GM12878 (cell line): ENCODE measurements at regions not wholly inside any gene's neighbourhood (a gene's known extent, or its start where the extent isn't known, plus 50 kb on each side); places are given as distances from the start of the nearest gene placed in this dataset.

Source experiments
- ATAC-seq: fragments of 200-7000 bp; cut with Tn5 transposase; 3 replicates; pipeline ENCODE4 v1.9.1; 2020; ENCODE audit warnings: mild to moderate bottlenecking, moderate library complexity
- BruUV-seq: library from RNA; stranded (reverse); fragments of 400-500 nt; replicated peaks from 2 replicates; lab custom pipeline; 2021; lab: Mats Ljungman, UMichigan
- CTCF ChIA-PET: fragments of 300-600 bp; sonication (Branson Sonifier 250); formaldehyde crosslinking; extraction: SDS; loops from one replicate; lab custom pipeline; 2021; ENCODE audit warnings: inconsistent platforms; lab: Yijun Ruan, JAX
- POLR2A ChIA-PET: fragments of 350-600 bp; formaldehyde crosslinking; extraction: SDS; loops from one replicate; lab custom pipeline; 2021; ENCODE audit warnings: inconsistent platforms; lab: Charles Lee
- RAD21 ChIA-PET: fragments of 300-600 bp; sonication (Branson Sonifier 250); formaldehyde crosslinking; loops from one replicate; lab custom pipeline; 2023; ENCODE audit warnings: antibody characterized with exemption; ENCODE audit not compliant: unreplicated experiment; lab: Charles Lee
- SMC1A ChIA-PET: fragments of 300-600 bp; sonication (Branson Sonifier 250); formaldehyde crosslinking; loops from one replicate; lab custom pipeline; 2023; ENCODE audit not compliant: unreplicated experiment, uncharacterized antibody; lab: Charles Lee
- DNase-seq: peaks from one replicate; pipeline ENCODE4 v3.0.0-alpha.2; 2011; ENCODE audit warnings: low read depth, low spot score
- FAIRE-seq: peaks from 3 replicates; lab custom pipeline; 2011; peaks lifted over from hg19 to GRCh38; lab: Jason Lieb, UNC
- H2AFZ ChIP-seq: 2 replicates; pipeline ENCODE4 v1.6.0; 2011; ENCODE audit warnings: low read depth, low read length, control low read depth; ENCODE audit not compliant: control insufficient read depth
- H3K27ac ChIP-seq: 2 replicates; pipeline ENCODE4 v1.5.1; 2011; ENCODE audit warnings: control low read depth; ENCODE audit not compliant: control insufficient read depth, insufficient read depth
- H3K27me3 ChIP-seq, 2 experiments: replicated peaks in 1 of 2; 2 replicates each; pipeline versions ENCODE4 v1.6.0 to v1.6.1; 2011; ENCODE audit warnings: low read length in 1 of 2; ENCODE audit not compliant: control insufficient read depth in 2 of 2, insufficient read depth in 2 of 2
- H3K36me3 ChIP-seq, 2 experiments: 2 replicates each; pipeline ENCODE4 v1.5.1; 2011; ENCODE audit warnings: low read length in 1 of 2; ENCODE audit not compliant: control insufficient read depth in 2 of 2, insufficient read depth in 2 of 2
- H3K4me1 ChIP-seq: 2 replicates; pipeline ENCODE4 v1.6.1; 2011; ENCODE audit warnings: mild to moderate bottlenecking, low read length, moderate library complexity, mixed read lengths; ENCODE audit not compliant: control insufficient read depth, insufficient read depth
- H3K4me2 ChIP-seq: 2 replicates; pipeline ENCODE4 v1.6.0; 2011; ENCODE audit warnings: control low read depth; ENCODE audit not compliant: control insufficient read depth, insufficient read depth
- H3K4me3 ChIP-seq: fragments of 200-600 bp; sonication (generic); 2 replicates; pipeline ENCODE4 v1.5.1; 2016
- H3K79me2 ChIP-seq: 2 replicates; pipeline ENCODE4 v1.6.0; 2011; ENCODE audit warnings: low read length; ENCODE audit not compliant: control insufficient read depth, insufficient read depth
- H3K9ac ChIP-seq: 2 replicates; pipeline ENCODE4 v1.8.0; 2011; ENCODE audit warnings: low read length, control low read depth, mixed read lengths; ENCODE audit not compliant: control insufficient read depth, insufficient read depth
- H3K9me3 ChIP-seq: replicated peaks from 3 replicates; pipeline ENCODE4 v1.5.1; 2011; ENCODE audit warnings: mild to moderate bottlenecking, low read length; ENCODE audit not compliant: control insufficient read depth, insufficient read depth
- H4K20me1 ChIP-seq: 2 replicates; pipeline ENCODE4 v1.6.0; 2011; ENCODE audit not compliant: control insufficient read depth, insufficient read depth
- SUZ12 ChIP-seq: fragments of 200-600 bp; sonication (generic); IDR thresholded peaks from one replicate; pipeline ENCODE4 v1.6.1; 2018; ENCODE audit warnings: antibody characterized with exemption, mild to moderate bottlenecking; ENCODE audit not compliant: unreplicated experiment
- ZBTB11 ChIP-seq: fragments of 450-650 bp; formaldehyde crosslinking; IDR thresholded peaks from 2 replicates; pipeline ENCODE4 v1.5.0; 2022; ENCODE audit warnings: mild to moderate bottlenecking, missing genetic modification characterization
- ZNF274 ChIP-seq: IDR thresholded peaks from one replicate; pipeline ENCODE4 v1.8.0; 2011; ENCODE audit not compliant: insufficient read length, insufficient read depth
- WGBS: methylation state at CpG from one replicate; pipeline ENCODE4 v1.1.6; 2016; ENCODE audit warnings: low lambda C conversion rate; ENCODE audit not compliant: insufficient replicate concordance, insufficient coverage; ENCODE audit errors: missing lambda C conversion rate; 5-methylcytosine and 5-hydroxymethylcytosine counted together
- in situ Hi-C: fragments of 300-500 bp; cut with MboI; formaldehyde crosslinking; loops from 9 replicates; pipeline ENCODE4 v1.14.3; 2018; ENCODE audit warnings: mixed read lengths
- intact Hi-C: fragments of 100-400 bp; cut with micrococcal nuclease; formaldehyde crosslinking; loops from one replicate; pipeline ENCODE4 v1.14.2; 2022; ENCODE audit not compliant: unreplicated experiment

GRCh38 chr15:69820819-69821218 lies 276.9 kb downstream of the TLE3 start:
- in situ Hi-C loops (no loop called here), intact Hi-C loops (no loop called here)
- Histone ChIP-seq H3K27ac (no peak overlapping the region), H3K9ac (no peak overlapping the region), H4K20me1 (no peaks in the 10 kb centered on the region), H3K27me3 (peaks cover 4 to 7% of the 10 kb centered on the region in 2 experiments; a peak in 3 of 4 replicates), H3K4me1 (no peaks in the 10 kb centered on the region), H3K9me3 (no peaks in the 10 kb centered on the region), H3K36me3 (no peaks in the 10 kb centered on the region), H3K4me3 (no peak overlapping the region), H3K4me2 (no peak overlapping the region), H3K79me2 (no peaks in the 10 kb centered on the region), H2AFZ (no peak overlapping the region)
- TF ChIP-seq ZBTB11, result no peak
- no peak for TF ChIP-seq SUZ12
- no peak for TF ChIP-seq ZNF274
- SMC1A ChIA-PET, result no interaction called here
- DNase-seq (no peak), FAIRE-seq (no peak), ATAC-seq (no peak)
- CTCF ChIA-PET, result interaction anchor here (0.7 kb wide), 1 partner anchor 647 kb away, joined by 3 read pairs; no protein-coding TSS in a partner anchor
- 35% methylated on average over 7 of the region's 7 CpGs for WGBS
- no TSS peak for BruUV-seq
- POLR2A ChIA-PET, result no interaction called here
- RAD21 ChIA-PET, result no interaction called here
